ENCODE measurements at regions not wholly inside any gene's neighbourhood (a gene's known extent, or its start where the extent isn't known, plus 50 kb on each side); places are given as distances from the start of the nearest gene placed in this dataset.

DNA sequence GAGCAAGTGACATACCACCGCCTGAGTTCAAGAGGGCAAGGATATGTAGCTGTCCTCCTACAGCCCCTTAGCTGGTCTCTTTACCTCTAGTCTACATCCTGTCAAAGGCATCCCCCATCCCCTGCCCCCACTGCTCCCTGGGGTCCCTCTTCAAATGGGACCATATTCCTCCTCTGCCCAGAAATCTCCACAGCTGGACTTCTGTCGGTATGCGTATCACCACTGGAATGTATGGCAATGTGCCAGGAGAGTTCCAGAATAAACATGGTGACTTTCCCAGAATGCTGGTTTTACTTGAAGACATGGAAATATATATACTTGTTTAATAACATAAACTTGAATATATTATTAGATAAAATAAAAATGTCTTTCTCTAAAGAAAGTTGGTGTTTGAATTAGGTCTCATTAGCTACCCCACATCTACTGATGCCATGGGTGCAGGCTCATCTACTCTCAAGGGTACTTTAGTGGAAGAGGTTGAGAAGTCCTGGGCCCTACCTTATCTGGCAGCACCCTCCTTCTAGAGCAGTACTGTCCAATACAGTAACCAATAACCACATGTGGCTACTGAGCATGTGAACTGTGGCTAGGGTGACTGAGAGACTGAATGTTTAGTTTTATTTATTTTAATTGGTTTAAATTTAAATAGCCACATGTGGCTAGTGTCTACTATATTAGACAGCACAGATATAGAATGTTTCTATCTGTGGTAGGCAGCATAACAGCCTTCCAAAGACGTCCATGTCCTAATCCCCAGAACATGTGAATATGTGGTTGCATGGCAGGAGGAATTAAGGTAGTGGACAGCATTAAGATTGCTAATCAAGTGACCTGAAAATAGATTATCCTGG is 181.7 kb upstream of the SLC30A5 start:
- DNase-seq = no peak

- DNase-seq = no peak
Observed at GRCh38 chr5:68915079-68915478, 178.7 kb upstream of the SLC30A5 start.

GRCh38 chr5:68918306-68918705 is 175.5 kb upstream of the SLC30A5 start:
- no peak for DNase-seq

DNA sequence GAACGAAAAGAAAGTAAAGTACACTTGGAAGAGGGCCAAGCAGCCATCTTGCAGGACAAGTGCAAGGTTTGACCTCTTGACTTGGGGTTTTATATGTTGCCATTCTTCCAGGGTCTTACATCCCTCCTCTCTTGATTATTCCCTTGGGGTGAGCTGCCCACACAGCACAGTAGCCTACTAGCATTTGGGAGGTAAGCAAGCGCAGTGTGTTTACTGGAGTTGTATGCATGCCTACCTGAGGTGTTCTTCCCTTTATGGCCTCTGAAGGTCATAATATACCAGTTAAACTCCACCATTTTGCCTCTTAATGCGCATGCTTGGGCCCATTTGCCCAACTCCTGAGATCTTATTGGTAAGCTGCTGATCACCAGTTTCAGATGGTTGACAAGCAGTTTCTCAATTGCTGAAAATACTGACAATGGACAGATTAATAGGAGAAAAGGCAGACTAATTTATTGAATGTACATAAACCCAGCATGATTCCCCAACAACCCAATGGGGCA is 173.8 kb upstream of the SLC30A5 start:
- DNase-seq = no peak

GRCh38 chr5:68920888-68921287 is 172.9 kb upstream of the SLC30A5 start:
- DNase-seq = no peak

DNA sequence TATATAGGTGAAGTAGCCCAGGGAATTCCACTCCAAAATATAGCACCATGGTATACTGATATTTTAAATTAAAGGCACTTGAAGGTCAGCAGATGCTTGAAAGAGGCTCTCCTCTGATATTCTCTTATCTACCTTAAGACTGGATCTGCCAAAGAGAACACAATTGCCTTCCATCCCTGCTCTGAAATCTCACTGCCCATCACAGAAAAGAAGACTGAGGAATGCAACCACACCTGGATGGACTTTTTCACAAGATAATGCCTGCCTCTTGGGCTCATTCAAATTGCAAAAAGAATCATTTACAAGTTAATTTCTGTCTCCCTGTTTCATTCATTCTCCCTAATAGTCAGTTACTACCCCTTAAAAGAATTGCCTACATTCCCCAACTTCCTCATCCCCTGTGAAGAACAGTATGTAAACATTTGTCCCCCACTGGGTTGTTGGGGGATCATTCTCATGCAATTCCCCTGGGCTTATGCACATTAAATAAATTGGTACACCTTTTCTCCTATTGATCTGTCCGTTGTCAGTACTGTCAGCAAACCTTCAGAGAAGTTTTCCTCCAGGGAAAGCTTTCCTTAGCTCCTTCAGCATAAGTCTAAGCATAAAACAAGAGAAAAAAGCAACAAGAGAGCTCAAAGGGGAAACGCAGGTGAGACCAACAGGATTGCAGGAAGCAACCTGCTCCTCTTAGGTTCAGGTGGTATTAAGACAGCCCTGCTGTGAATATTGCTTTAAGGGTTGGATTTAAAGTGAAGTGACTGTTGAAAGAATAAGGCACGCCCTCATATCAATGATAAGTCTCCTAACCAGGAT is 171.4 kb upstream of the SLC30A5 start:
- no peak for DNase-seq

DNA sequence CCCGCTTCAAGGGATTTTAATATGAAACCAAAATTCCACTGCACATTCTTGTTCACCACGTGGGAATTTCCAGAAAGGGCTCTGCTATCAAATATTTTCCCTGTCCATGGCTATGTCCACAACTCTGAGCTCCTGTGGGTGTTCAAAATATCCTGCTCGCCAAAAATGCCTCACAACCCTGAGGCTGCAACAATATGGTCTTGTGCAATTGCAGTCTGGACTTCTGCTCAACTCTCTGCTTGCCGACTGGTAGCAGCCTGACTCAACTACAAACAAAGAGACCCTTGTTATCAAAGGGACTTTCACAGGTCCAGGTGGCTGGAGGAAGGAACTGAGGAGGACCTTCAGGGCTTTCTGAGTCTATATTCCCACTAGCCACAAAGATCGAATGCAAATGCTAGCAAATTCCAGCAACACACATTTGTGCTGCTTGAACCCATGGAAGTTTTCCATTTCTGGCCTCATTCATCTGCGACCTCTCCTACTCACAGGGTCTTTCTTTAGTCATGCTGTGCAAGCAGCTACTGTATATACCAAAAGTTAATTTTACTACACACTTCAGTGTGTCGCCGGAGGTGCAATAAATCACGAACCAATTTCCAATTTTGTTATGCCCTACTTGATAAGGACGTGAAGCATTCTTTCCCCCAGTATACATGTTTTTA is 169.2 kb upstream of the SLC30A5 start:
- no peak for DNase-seq

DNA sequence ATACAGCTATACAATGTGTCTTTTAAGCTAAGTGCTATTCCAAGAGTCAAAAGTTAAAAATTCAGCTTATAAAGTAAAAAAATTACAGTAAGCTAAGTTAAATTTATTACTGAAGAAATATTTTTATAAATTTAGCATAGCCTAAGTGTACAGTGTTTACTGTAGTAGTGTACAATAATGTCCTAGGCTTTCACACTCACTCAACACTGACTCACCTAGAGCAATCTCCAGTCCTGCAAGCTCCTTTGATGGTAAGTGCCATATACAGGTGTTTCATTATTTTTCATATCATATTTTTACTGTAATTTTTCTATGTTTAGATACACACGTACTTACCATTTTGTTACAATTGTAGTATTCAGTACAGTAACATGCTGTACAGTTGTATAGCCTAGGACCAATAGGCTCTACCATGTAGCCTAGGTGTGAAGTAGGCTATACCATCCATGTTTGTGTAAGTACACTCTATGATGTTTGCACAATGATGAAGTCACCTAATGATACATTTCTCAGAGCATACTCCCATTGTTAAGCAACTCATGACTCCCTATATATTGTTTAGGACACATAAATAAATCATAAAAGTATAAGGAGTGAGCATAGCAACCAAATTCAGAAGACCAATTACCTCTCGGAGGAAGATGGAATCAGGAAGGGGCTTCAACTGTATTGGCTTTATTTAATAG is 165.1 kb upstream of the SLC30A5 start:
- DNase-seq = no peak

DNA sequence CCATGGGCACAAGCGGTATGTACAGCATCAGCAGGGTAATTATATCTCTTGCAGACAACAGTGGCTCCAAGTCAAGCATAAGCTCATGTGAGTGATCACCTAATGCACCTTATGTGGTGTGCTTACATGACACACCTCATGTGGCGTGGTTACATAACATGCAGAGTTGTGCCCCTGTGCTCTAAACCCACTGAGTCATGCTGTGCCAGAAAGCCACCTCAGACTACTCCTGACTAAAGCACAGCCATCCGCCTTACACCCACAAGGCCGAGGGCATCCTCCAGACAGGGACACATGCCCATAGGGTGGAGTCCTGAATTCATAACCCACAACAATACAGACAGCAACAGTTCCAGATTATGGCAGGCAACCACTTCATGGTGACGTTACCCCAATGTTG is 163.7 kb upstream of the SLC30A5 start:
- DNase-seq = no peak

DNA sequence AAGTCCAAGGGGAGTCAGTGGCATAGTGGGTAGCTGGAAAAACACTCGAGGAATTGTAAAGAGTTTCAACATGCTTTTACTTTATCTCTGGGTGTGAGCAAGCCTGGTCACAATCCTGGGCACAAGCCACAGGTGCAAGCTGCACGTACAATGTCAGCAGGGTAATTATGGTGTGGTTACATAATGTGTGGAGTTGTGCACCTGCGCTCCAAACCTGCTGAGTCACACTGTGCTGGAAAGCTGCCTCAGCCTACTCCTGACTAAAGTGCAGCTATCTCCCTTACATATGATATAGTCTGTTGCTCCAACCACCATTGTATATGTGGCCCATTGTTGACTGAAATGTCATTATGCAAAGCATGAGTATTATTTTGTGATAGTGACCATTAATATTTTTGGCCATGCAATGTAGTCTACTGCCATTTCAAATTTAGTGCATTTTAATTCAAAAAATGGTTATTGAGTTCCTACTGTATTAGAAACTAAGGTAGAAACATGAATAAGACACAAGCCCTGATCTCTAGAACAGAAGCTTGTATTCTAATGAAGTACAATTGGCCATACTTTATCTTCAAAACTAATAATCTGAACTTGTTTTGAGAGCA is 160.9 kb upstream of the SLC30A5 start:
- peak; percentile 24 for DNase-seq

GRCh38 chr5:68942169-68942568 is 151.6 kb upstream of the SLC30A5 start:
- no peak for DNase-seq

DNA sequence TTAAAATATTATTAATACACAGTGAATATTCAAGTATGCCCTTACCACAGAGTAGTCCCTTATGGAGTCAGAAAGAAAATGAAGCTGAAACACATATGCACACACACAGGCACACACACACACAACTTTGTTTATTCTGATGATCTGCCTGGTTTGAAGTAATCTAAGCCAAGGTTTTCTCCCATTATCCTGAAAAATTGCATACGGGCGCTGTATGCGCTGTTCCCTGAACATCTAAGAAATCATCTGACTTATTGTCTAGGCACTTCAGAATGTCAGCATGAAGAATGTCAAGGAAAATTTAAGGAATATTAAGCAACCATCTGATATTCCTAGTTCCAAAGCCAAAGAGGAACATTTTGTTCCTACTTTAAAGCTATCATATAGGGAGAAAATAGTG is 147.1 kb upstream of the SLC30A5 start:
- DNase-seq = no peak

- DNase-seq = no peak
Observed at GRCh38 chr5:68947986-68948385, 145.8 kb upstream of the SLC30A5 start.

DNA sequence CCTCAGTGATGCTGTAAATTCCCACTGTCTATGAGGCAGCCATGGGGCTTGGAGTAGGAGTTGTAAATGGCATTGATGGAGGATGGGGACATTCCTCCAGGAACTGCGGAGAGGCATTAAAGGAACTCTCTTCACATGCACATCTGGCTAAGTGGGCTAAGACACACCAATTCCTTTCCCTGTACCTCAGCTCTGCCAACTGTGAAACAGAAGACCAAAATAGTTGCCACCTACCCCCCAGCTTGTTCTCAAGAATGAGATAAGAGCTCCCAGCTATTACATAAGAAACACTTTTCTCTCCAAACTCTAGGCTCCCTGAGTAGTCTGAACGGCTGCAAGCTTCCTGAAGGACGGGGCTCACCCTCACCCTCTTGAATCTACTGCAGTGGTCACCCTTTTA is 144.6 kb upstream of the SLC30A5 start:
- no peak for DNase-seq

- DNase-seq = no peak
Observed at GRCh38 chr5:68949711-68950110, 144.1 kb upstream of the SLC30A5 start.

DNA sequence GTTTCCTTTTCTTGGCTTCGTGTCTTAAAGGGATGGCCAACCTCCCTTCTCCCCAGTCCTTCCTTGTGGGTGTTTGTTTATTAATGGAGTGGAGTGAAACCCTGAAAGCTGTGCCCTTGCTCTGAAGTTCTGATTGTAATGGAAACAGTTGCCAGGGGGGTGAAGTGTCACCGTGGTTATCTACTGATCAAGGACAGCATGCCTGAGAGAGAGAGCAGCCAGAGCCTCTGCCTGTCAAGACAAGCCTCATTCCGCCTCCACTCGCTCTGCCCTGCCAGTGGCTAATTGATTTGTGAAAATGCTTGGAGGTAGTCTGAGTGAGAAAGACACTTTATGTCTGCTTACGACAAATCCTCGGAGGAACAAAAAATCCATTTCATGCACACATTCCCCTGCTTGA is 143.7 kb upstream of the SLC30A5 start:
- DNase-seq = no peak

DNA sequence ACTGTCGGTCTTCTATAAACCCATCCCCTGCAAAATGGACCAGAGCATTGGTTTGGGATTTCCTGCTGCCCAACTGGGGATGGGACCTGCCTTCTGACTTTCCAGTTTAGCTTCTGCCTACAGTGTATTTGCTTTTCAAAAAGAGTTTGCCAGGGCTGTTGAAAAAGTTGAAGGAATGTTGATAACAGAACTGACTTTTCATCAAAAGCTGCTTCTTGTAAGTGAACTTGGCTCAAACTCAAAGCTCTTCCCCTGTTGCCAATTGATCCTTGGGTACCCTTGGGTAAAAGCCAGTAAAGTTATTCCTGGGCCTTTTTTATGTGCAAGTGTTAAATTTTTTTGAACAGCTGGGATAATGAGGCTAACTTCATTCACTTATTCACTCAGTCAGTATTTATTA is 142.9 kb upstream of the SLC30A5 start:
- DNase-seq = no peak

GRCh38 chr5:68953231-68953874 is 140.5 kb upstream of the SLC30A5 start:
- DNase-seq = no peak

GRCh38 chr5:68953875-68954617 is 139.8 kb upstream of the SLC30A5 start:
- no peak for DNase-seq

DNA sequence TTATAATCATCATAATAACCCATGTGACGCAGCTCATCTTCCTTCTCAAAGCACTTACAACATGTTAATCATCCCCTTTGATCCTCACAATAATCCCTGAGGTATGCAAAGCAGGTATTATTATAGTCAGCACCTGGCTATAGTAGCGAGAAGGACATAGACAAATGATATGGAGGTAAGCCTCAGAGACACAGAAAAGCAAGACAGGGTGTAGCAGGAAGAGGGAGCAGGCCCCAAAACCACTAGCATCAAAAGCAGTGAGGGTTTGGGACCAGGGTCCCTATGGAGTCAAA is 139.2 kb upstream of the SLC30A5 start:
- no peak for DNase-seq

DNA sequence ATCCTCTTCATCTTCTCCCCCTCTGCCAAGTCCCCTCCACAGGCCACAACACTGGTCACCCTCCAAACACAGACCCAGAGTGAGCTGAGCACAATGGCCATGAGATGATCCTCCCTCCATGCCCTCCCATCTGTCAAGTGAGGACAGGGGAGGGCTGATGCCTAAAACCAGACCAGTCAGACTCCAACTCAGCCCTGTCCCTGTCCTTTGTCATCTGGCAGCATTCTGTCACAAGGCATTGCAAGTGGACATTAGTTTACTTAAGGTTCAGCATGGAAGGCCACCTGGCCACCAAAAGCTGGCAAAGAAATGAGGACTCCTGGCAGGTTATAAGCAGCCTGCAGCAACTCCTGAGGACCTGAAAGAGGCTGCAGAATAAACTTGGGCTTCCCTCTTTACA is 136.2 kb upstream of the SLC30A5 start:
- DNase-seq = no peak

Measured in CD4-positive, alpha-beta T cell treated with Interleukin-12 subunit alpha and Interleukin-12 subunit beta, for 1 hour (primary cell).